IPS-20b (cell line): ENCODE measurements at regions not wholly inside any gene's neighbourhood (a gene's known extent, or its start where the extent isn't known, plus 50 kb on each side); places are given as distances from the start of the nearest gene placed in this dataset.

ENCODE experiments used
- H3K27ac ChIP-seq: one replicate; pipeline ENCODE4 v1.5.1; 2013; ENCODE audit warnings: low read length
- H3K27me3 ChIP-seq: 2 replicates; pipeline ENCODE4 v1.6.1; 2013; ENCODE audit warnings: mild to moderate bottlenecking, low read length, inconsistent platforms; ENCODE audit not compliant: insufficient read depth
- H3K36me3 ChIP-seq: 2 replicates; pipeline ENCODE4 v1.6.1; 2013; ENCODE audit warnings: low read depth, mild to moderate bottlenecking, inconsistent platforms, low read length, moderate library complexity; ENCODE audit not compliant: insufficient read depth
- H3K4me1 ChIP-seq: 2 replicates; pipeline ENCODE4 v1.6.1; 2013; ENCODE audit warnings: mild to moderate bottlenecking, control low read depth, inconsistent platforms, low read length, moderate library complexity; ENCODE audit not compliant: insufficient read depth
- H3K4me3 ChIP-seq: 2 replicates; pipeline ENCODE4 v1.5.1; 2013; ENCODE audit warnings: mild to moderate bottlenecking, low read length, inconsistent platforms
- H3K9ac ChIP-seq: 2 replicates; pipeline ENCODE4 v1.6.1; 2013; ENCODE audit warnings: low read depth, mild to moderate bottlenecking, inconsistent platforms, low read length, moderate library complexity
- H3K9me3 ChIP-seq: 2 replicates; pipeline ENCODE4 v1.6.1; 2013; ENCODE audit warnings: mild to moderate bottlenecking, low read depth, low read length, inconsistent platforms; ENCODE audit not compliant: insufficient read depth

- Histone ChIP-seq H3K4me1 (peaks cover 9% of the 10 kb centered on the region), H3K27me3 (peaks cover 6% of the 10 kb centered on the region; the same call in 1 of the 2 replicates), H3K4me3 (no peak overlapping the region), H3K27ac (no peak overlapping the region), H3K9ac (no peak overlapping the region), H3K9me3 (no peaks in the 10 kb centered on the region), H3K36me3 (no peaks in the 10 kb centered on the region)
Observed at GRCh38 chr12:113724794-113725556, 241.2 kb downstream of the RBM19 start.

- no peak overlapping the region for H3K9ac ChIP-seq
- H3K27me3 ChIP-seq: no peaks in the 10 kb centered on the region; the same call in 1 of the 2 replicates
- no peak overlapping the region for H3K4me3 ChIP-seq
- no peaks in the 10 kb centered on the region for H3K9me3 ChIP-seq
- peaks cover 9% of the 10 kb centered on the region for H3K4me1 ChIP-seq
- no peak overlapping the region for H3K27ac ChIP-seq
- no peaks in the 10 kb centered on the region for H3K36me3 ChIP-seq
Observed at GRCh38 chr12:113723631-113724030, 242.5 kb downstream of the RBM19 start.

- H3K36me3 ChIP-seq: no peaks in the 10 kb centered on the region
- H3K27me3 ChIP-seq: no peaks in the 10 kb centered on the region; the same call in 1 of the 2 replicates
- no peak overlapping the region for H3K9ac ChIP-seq
- H3K9me3 ChIP-seq: no peaks in the 10 kb centered on the region
- no peak overlapping the region for H3K27ac ChIP-seq
- no peak overlapping the region for H3K4me3 ChIP-seq
- H3K4me1 ChIP-seq: peaks cover 9% of the 10 kb centered on the region
Observed at GRCh38 chr12:113722747-113723146, 243.4 kb downstream of the RBM19 start.

GRCh38 chr12:113720629-113721028 is 245.5 kb downstream of the RBM19 start:
- Histone ChIP-seq H3K9ac (no peak overlapping the region), H3K27me3 (no peaks in the 10 kb centered on the region; the same call in 1 of the 2 replicates), H3K9me3 (no peaks in the 10 kb centered on the region), H3K4me1 (peaks cover 9% of the 10 kb centered on the region; the same call in 1 of the 2 replicates), H3K27ac (no peak overlapping the region), H3K4me3 (no peak overlapping the region), H3K36me3 (no peaks in the 10 kb centered on the region)

- no peaks in the 10 kb centered on the region; the same call in 1 of the 2 replicates for H3K27me3 ChIP-seq
- no peaks in the 10 kb centered on the region for H3K36me3 ChIP-seq
- no peak overlapping the region for H3K27ac ChIP-seq
- H3K9me3 ChIP-seq: no peaks in the 10 kb centered on the region
- H3K4me3 ChIP-seq: no peak overlapping the region
- H3K9ac ChIP-seq: no peak overlapping the region
- peaks cover 9% of the 10 kb centered on the region; the same call in 1 of the 2 replicates for H3K4me1 ChIP-seq
Observed at GRCh38 chr12:113719911-113720591, 246.1 kb downstream of the RBM19 start.

GRCh38 chr12:113713156-113713555 is 241.5 kb upstream of the LHX5 start:
- H3K27ac ChIP-seq: no peak overlapping the region
- no peaks in the 10 kb centered on the region; the same call in 1 of the 2 replicates for H3K27me3 ChIP-seq
- no peaks in the 10 kb centered on the region for H3K4me1 ChIP-seq
- no peaks in the 10 kb centered on the region for H3K36me3 ChIP-seq
- H3K4me3 ChIP-seq: no peak overlapping the region
- H3K9me3 ChIP-seq: no peaks in the 10 kb centered on the region
- no peak overlapping the region for H3K9ac ChIP-seq

GRCh38 chr12:113712481-113712880 is 240.8 kb upstream of the LHX5 start:
- Histone ChIP-seq H3K36me3 (no peaks in the 10 kb centered on the region), H3K9ac (no peak overlapping the region), H3K4me3 (no peak overlapping the region), H3K27ac (no peak overlapping the region), H3K9me3 (no peaks in the 10 kb centered on the region), H3K27me3 (no peaks in the 10 kb centered on the region), H3K4me1 (no peaks in the 10 kb centered on the region)

GRCh38 chr12:113710216-113710615 is 238.5 kb upstream of the LHX5 start:
- Histone ChIP-seq H3K9ac (no peak overlapping the region), H3K36me3 (no peaks in the 10 kb centered on the region), H3K27ac (no peak overlapping the region), H3K4me1 (no peaks in the 10 kb centered on the region), H3K9me3 (no peaks in the 10 kb centered on the region), H3K27me3 (no peaks in the 10 kb centered on the region), H3K4me3 (no peak overlapping the region)

GRCh38 chr12:113709456-113709855 is 237.8 kb upstream of the LHX5 start:
- Histone ChIP-seq H3K9ac (no peak overlapping the region), H3K27ac (no peak overlapping the region), H3K4me3 (no peak overlapping the region), H3K9me3 (no peaks in the 10 kb centered on the region), H3K36me3 (no peaks in the 10 kb centered on the region), H3K27me3 (no peaks in the 10 kb centered on the region), H3K4me1 (no peaks in the 10 kb centered on the region)

- Histone ChIP-seq H3K9ac (no peak overlapping the region), H3K36me3 (no peaks in the 10 kb centered on the region), H3K9me3 (no peaks in the 10 kb centered on the region), H3K4me3 (no peak overlapping the region), H3K27me3 (peaks cover 12% of the 10 kb centered on the region; the same call in 1 of the 2 replicates), H3K27ac (no peak overlapping the region), H3K4me1 (peaks cover 7% of the 10 kb centered on the region; the same call in 1 of the 2 replicates)
Observed at GRCh38 chr12:113702836-113703235, 231.2 kb upstream of the LHX5 start.

GRCh38 chr12:113702276-113702675 is 230.6 kb upstream of the LHX5 start:
- Histone ChIP-seq H3K27me3 (peaks cover 12% of the 10 kb centered on the region; the same call in 1 of the 2 replicates), H3K36me3 (no peaks in the 10 kb centered on the region), H3K9ac (no peak overlapping the region), H3K27ac (no peak overlapping the region), H3K4me3 (no peak overlapping the region), H3K4me1 (peaks cover 12% of the 10 kb centered on the region; the same call in 1 of the 2 replicates), H3K9me3 (no peaks in the 10 kb centered on the region)

GRCh38 chr12:113700943-113701342 is 229.3 kb upstream of the LHX5 start:
- H3K4me1 ChIP-seq: peaks cover 12% of the 10 kb centered on the region; the same call in 1 of the 2 replicates
- H3K27ac ChIP-seq: no peak overlapping the region
- H3K4me3 ChIP-seq: no peak overlapping the region
- H3K9me3 ChIP-seq: no peaks in the 10 kb centered on the region
- no peak overlapping the region for H3K9ac ChIP-seq
- H3K27me3 ChIP-seq: peaks cover 12% of the 10 kb centered on the region; the same call in 1 of the 2 replicates
- no peaks in the 10 kb centered on the region for H3K36me3 ChIP-seq
